PC-3 (cell line): ENCODE measurements at regions not wholly inside any gene's neighbourhood (a gene's known extent, or its start where the extent isn't known, plus 50 kb on each side); places are given as distances from the start of the nearest gene placed in this dataset.

Experiments
- ATAC-seq: fragments of 200-7000 bp; cut with Tn5 transposase; 2 replicates; pipeline ENCODE4 v1.9.1; 2020; ENCODE audit warnings: mild to moderate bottlenecking, moderate library complexity
- BruUV-seq: library from RNA; stranded (reverse); fragments of 400-500 nt; replicated peaks from 2 replicates; lab custom pipeline; 2021; lab: Mats Ljungman, UMichigan
- CTCF ChIA-PET: fragments of 300-600 bp; sonication (Branson Sonifier 250); formaldehyde crosslinking; loops from one replicate; lab custom pipeline; 2022; ENCODE audit warnings: antibody characterized with exemption; lab: Charles Lee
- POLR2A ChIA-PET: fragments of 300-600 bp; sonication (Branson Sonifier 250); formaldehyde crosslinking; loops from one replicate; lab custom pipeline; 2022; ENCODE audit warnings: antibody characterized with exemption; ENCODE audit not compliant: unreplicated experiment; lab: Charles Lee
- DNase-seq: peaks from one replicate; pipeline ENCODE4 v3.0.0-alpha.2; 2015
- H2AFZ ChIP-seq: fragments of 300-600 bp; sonication (generic); 2 replicates; pipeline ENCODE4 v1.6.0; 2016; ENCODE audit warnings: antibody characterized with exemption, low read length
- H3F3A ChIP-seq: fragments of 300-600 bp; sonication (generic); one replicate; pipeline ENCODE4 v1.6.0; 2017; ENCODE audit warnings: antibody characterized with exemption, low read length, control low read depth, mild to moderate bottlenecking; ENCODE audit not compliant: unreplicated experiment
- H3K27ac ChIP-seq: fragments of 300-600 bp; sonication (generic); 2 replicates; pipeline ENCODE4 v1.5.1; 2016; ENCODE audit warnings: mild to moderate bottlenecking, low read length
- H3K27me3 ChIP-seq: fragments of 300-600 bp; sonication (generic); 2 replicates; pipeline ENCODE4 v1.6.1; 2016; ENCODE audit warnings: low read length, mixed read lengths
- H3K36me3 ChIP-seq: fragments of 300-600 bp; sonication (generic); 2 replicates; pipeline ENCODE4 v1.6.1; 2016; ENCODE audit warnings: low read depth, mixed run types, low read length, mixed read lengths
- H3K4me1 ChIP-seq: fragments of 300-600 bp; sonication (generic); 2 replicates; pipeline ENCODE4 v1.5.1; 2016; ENCODE audit warnings: low read length; ENCODE audit not compliant: insufficient read depth
- H3K4me2 ChIP-seq: fragments of 300-600 bp; sonication (generic); 2 replicates; pipeline ENCODE4 v1.6.0; 2016; ENCODE audit warnings: low read length
- H3K4me3 ChIP-seq: fragments of 300-600 bp; sonication (generic); 2 replicates; pipeline ENCODE4 v1.5.1; 2016; ENCODE audit warnings: mild to moderate bottlenecking, low read length, mixed read lengths
- H3K79me2 ChIP-seq: fragments of 300-600 bp; sonication (generic); 2 replicates; pipeline ENCODE4 v1.6.1; 2017; ENCODE audit warnings: low read length, mixed read lengths
- H3K9ac ChIP-seq: fragments of 300-600 bp; sonication (generic); 2 replicates; pipeline ENCODE4 v1.6.0; 2016; ENCODE audit warnings: mild to moderate bottlenecking, low read length
- H3K9me2 ChIP-seq: fragments of 300-600 bp; sonication (generic); replicated peaks from 2 replicates; pipeline ENCODE4 v1.6.1; 2016; ENCODE audit warnings: mixed run types, low read length, mixed read lengths
- H3K9me3 ChIP-seq: fragments of 300-600 bp; sonication (generic); 2 replicates; pipeline ENCODE4 v1.6.1; 2016; ENCODE audit warnings: low read length, mixed read lengths
- H4K20me1 ChIP-seq: fragments of 300-600 bp; sonication (generic); 2 replicates; pipeline ENCODE4 v1.6.1; 2016; ENCODE audit warnings: low read length, mixed read lengths
- CTCF ChIP-seq: fragments of 300-600 bp; sonication (generic); conservative IDR thresholded peaks from 2 replicates; pipeline ENCODE4 v1.5.1; 2017; ENCODE audit warnings: antibody characterized with exemption, low read depth, mild to moderate bottlenecking, low read length
- EZH2 ChIP-seq: fragments of 300-600 bp; sonication (generic); IDR thresholded peaks from one replicate; pipeline ENCODE4 v1.6.1; 2017; ENCODE audit warnings: antibody characterized with exemption, mild to moderate bottlenecking, low read length; ENCODE audit not compliant: unreplicated experiment
- EZH2phosphoT487 ChIP-seq: fragments of 300-600 bp; sonication (generic); IDR thresholded peaks from 2 replicates; pipeline ENCODE4 v1.6.1; 2018; ENCODE audit warnings: mild to moderate bottlenecking, antibody characterized with exemption, low read length, borderline replicate concordance
- intact Hi-C: fragments of 100-400 bp; cut with micrococcal nuclease; formaldehyde crosslinking; loops from 2 replicates; pipeline ENCODE4 v1.9.0; 2023

- Histone ChIP-seq H3K9me2 (no peaks in the 10 kb centered on the region), H3K36me3 (no peaks in the 10 kb centered on the region), H3K9ac (no peak overlapping the region), H3F3A (no peaks in the 10 kb centered on the region), H3K4me3 (no peak overlapping the region), H3K9me3 (no peaks in the 10 kb centered on the region), H3K27me3 (peaks cover 11% of the 10 kb centered on the region; the same call in 1 of the 2 replicates), H3K4me1 (no peaks in the 10 kb centered on the region), H3K79me2 (no peaks in the 10 kb centered on the region), H4K20me1 (no peaks in the 10 kb centered on the region), H2AFZ (no peak overlapping the region), H3K4me2 (no peak overlapping the region), H3K27ac (no peak overlapping the region)
- intact Hi-C loops: no loop called here
- DNase-seq: no peak
- no TSS peak for BruUV-seq
- POLR2A ChIA-PET: no interaction called here
- no peak for ATAC-seq
- TF ChIP-seq EZH2phosphoT487 (no peak), CTCF (no peak), EZH2 (no peak)
- CTCF ChIA-PET: no interaction called here
Measured at GRCh38 chr2:238711346-238711745, 136.5 kb upstream of the TWIST2 start.

DNA sequence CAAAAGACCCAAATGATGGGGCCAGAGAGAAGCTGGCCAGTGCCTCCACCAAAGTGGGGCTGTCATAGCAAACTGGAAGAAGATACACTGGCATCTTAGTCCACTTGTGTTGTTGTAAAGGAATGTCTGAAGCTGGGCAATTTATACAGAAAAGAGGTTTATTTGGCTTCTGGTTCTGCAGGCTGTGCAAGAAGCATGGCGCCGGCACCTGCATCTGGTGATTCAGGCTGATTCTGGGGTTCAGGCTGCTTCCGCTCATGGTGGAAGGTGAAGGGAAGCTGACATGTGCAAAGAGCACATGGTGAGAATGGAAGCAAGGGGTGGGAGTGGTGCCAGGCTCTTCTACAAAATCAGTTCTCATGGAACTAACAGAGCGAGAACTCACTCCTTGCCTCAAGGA is 135.9 kb upstream of the TWIST2 start:
- intact Hi-C loops: no loop called here
- no peaks in the 10 kb centered on the region for H3K9me3 ChIP-seq
- CTCF ChIA-PET: no interaction called here
- H3K4me2 ChIP-seq: no peak overlapping the region
- H4K20me1 ChIP-seq: no peaks in the 10 kb centered on the region
- no peaks in the 10 kb centered on the region for H3K79me2 ChIP-seq
- no peak for ATAC-seq
- H3K4me1 ChIP-seq: no peaks in the 10 kb centered on the region
- TF ChIP-seq CTCF (no peak), EZH2phosphoT487 (no peak), EZH2 (no peak)
- H3K27ac ChIP-seq: no peak overlapping the region
- DNase-seq: no peak
- no peak overlapping the region for H3K9ac ChIP-seq
- POLR2A ChIA-PET: no interaction called here
- H3K36me3 ChIP-seq: no peaks in the 10 kb centered on the region
- no TSS peak for BruUV-seq
- H3K9me2 ChIP-seq: no peaks in the 10 kb centered on the region
- H2AFZ ChIP-seq: no peak overlapping the region
- H3K27me3 ChIP-seq: peaks cover 11% of the 10 kb centered on the region; the same call in 1 of the 2 replicates
- no peak overlapping the region for H3K4me3 ChIP-seq
- no peaks in the 10 kb centered on the region for H3F3A ChIP-seq

- Histone ChIP-seq H3K79me2 (no peaks in the 10 kb centered on the region), H3F3A (no peaks in the 10 kb centered on the region), H3K4me3 (no peak overlapping the region), H3K36me3 (no peaks in the 10 kb centered on the region), H3K27me3 (peaks cover 11% of the 10 kb centered on the region; the same call in 1 of the 2 replicates), H3K9me3 (no peaks in the 10 kb centered on the region), H3K4me2 (no peak overlapping the region), H3K27ac (no peak overlapping the region), H2AFZ (no peak overlapping the region), H3K9ac (no peak overlapping the region), H3K9me2 (no peaks in the 10 kb centered on the region), H4K20me1 (no peaks in the 10 kb centered on the region), H3K4me1 (no peaks in the 10 kb centered on the region)
- DNase-seq (no peak), ATAC-seq (no peak)
- TF ChIP-seq EZH2phosphoT487 (no peak), EZH2 (no peak), CTCF (no peak)
- intact Hi-C loops: no loop called here
- ChIA-PET POLR2A (no interaction called here), CTCF (no interaction called here)
- BruUV-seq: no TSS peak
Measured at GRCh38 chr2:238713198-238713826, 134.6 kb upstream of the TWIST2 start.
